ENCODE measurements at regions not wholly inside any gene's neighbourhood (a gene's known extent, or its start where the extent isn't known, plus 50 kb on each side); places are given as distances from the start of the nearest gene placed in this dataset.

- Histone ChIP-seq H3K9me3 (no peaks in the 10 kb centered on the region), H3K4me3 (peak overlapping the region; percentile 65 to 95 (median 76)), H3K4me1 (peaks cover 40 to 62% (median 58%) of the 10 kb centered on the region in 6 donors), H3K27ac (peak overlapping the region; percentile 92 to 100 (median 100)), H3K36me3 (peaks cover 0 to 9% (median 2%) of the 10 kb centered on the region in 6 donors), H3K27me3 (replicated peaks in 1 of 7) (no peaks in the 10 kb centered on the region)
- WGBS, 5 donors: 0 to 2% (median 1%) methylated on average over 19 to 23 of the region's 23 CpGs
- TF ChIP-seq POLR2A (IDR thresholded peaks at IDR 0.05): no peak
- peak; percentile 83 to 89 (median 89) for TF ChIP-seq POLR2AphosphoS5 (IDR thresholded peaks at IDR 0.05)
- intact Hi-C loops (cut with DNase I; ENCODE audit: low total_unique reads): no loop called here
- DNase-seq: no peak
These were observed 82.7 kb downstream of the PTPDC1 start for GRCh38 chr9:94166976-94167346.

- intact Hi-C loops (cut with DNase I; ENCODE audit: low total_unique reads): no loop called here
- TF ChIP-seq CTCF (IDR thresholded peaks at IDR 0.05 in 8 of 11, conservative IDR thresholded peaks at IDR 0.05 in 3 of 11): no peak
- TF ChIP-seq POLR2AphosphoS5 (IDR thresholded peaks at IDR 0.05): no peak
- TF ChIP-seq POLR2A (IDR thresholded peaks at IDR 0.05): no peak
- Histone ChIP-seq H3K4me3 (peak overlapping the region; percentile 65 to 95 (median 76)), H3K36me3 (peaks cover 0 to 12% (median 2%) of the 10 kb centered on the region in 6 donors), H3K27ac (peak overlapping the region; percentile 92 to 100 (median 100)), H3K9me3 (no peaks in the 10 kb centered on the region), H3K4me1 (peaks cover 41 to 67% (median 63%) of the 10 kb centered on the region in 6 donors), H3K27me3 (replicated peaks in 1 of 7) (no peaks in the 10 kb centered on the region)
- WGBS, 5 donors: 0 to 4% (median 3%) methylated on average over 5 of the region's 5 CpGs
- DNase-seq: no peak
These were observed 83.2 kb downstream of the PTPDC1 start for GRCh38 chr9:94167376-94167890.

GRCh38 chr9:94168203-94169000 lies 84.1 kb downstream of the PTPDC1 start:
- Histone ChIP-seq H3K9me3 (no peaks in the 10 kb centered on the region), H3K27me3 (replicated peaks in 1 of 7) (no peaks in the 10 kb centered on the region), H3K4me3 (peak overlapping the region; percentile 8 to 95 (median 76)), H3K4me1 (peaks cover 47 to 77% (median 73%) of the 10 kb centered on the region in 6 donors), H3K36me3 (peaks cover 0 to 14% (median 2%) of the 10 kb centered on the region in 6 donors), H3K27ac (peak overlapping the region in 7 of 8 donors; percentile 3 to 100 (median 99))
- DNase-seq: no peak
- 19 to 42% (median 32%) methylated on average over 10 of the region's 10 CpGs for WGBS, 5 donors
- TF ChIP-seq POLR2A (IDR thresholded peaks at IDR 0.05) (no peak), POLR2AphosphoS5 (IDR thresholded peaks at IDR 0.05) (no peak), CTCF (IDR thresholded peaks at IDR 0.05 in 8 of 11, conservative IDR thresholded peaks at IDR 0.05 in 3 of 11) (no peak)
- intact Hi-C loops (cut with DNase I; ENCODE audit: low total_unique reads): no loop called here

- TF ChIP-seq POLR2A (IDR thresholded peaks at IDR 0.05) (no peak), POLR2AphosphoS5 (IDR thresholded peaks at IDR 0.05) (no peak), CTCF (IDR thresholded peaks at IDR 0.05 in 8 of 11, conservative IDR thresholded peaks at IDR 0.05 in 3 of 11) (no peak)
- peak overlapping the region in 3 of 8 donors; percentile 1 to 91 (median 26) for H3K4me3 ChIP-seq
- H3K27ac ChIP-seq: peak overlapping the region in 4 of 8 donors; percentile 36 to 100 (median 100)
- no peaks in the 10 kb centered on the region for H3K27me3 ChIP-seq (replicated peaks in 1 of 7)
- H3K36me3 ChIP-seq: peaks cover 0 to 28% (median 5%) of the 10 kb centered on the region in 6 donors
- no peak for DNase-seq
- peaks cover 61 to 88% (median 86%) of the 10 kb centered on the region in 6 donors for H3K4me1 ChIP-seq
- H3K9me3 ChIP-seq: no peaks in the 10 kb centered on the region
- intact Hi-C loops (cut with DNase I; ENCODE audit: low total_unique reads): no loop called here
These were observed 85.7 kb downstream of the PTPDC1 start for GRCh38 chr9:94169968-94170367.
